ENCODE measurements at regions not wholly inside any gene's neighbourhood (a gene's known extent, or its start where the extent isn't known, plus 50 kb on each side); places are given as distances from the start of the nearest gene placed in this dataset.

- Histone ChIP-seq H3K9ac (ENCODE audit: low read depth, low read length) (no peak overlapping the region), H2AFZ (ENCODE audit: low read depth, low read length) (no peak overlapping the region), H3K4me3 (ENCODE audit: low read depth in 1 of 2, low read length in 2 of 2) (no peak overlapping the region), H3K27me3 (ENCODE audit: insufficient read depth, low read length, poor library complexity) (no peaks in the 10 kb centered on the region), H3K4me1 (ENCODE audit: insufficient read depth, low read length) (peaks cover 13% of the 10 kb centered on the region), H3K27ac (ENCODE audit: low read length) (no peak overlapping the region), H4K20me1 (ENCODE audit: insufficient read depth, low read length) (no peaks in the 10 kb centered on the region), H3K9me3 (ENCODE audit: insufficient read depth, low read length, severe bottlenecking) (peaks cover 6% of the 10 kb centered on the region), H3K36me3 (ENCODE audit: insufficient read depth, low read length) (no peaks in the 10 kb centered on the region), H3K4me2 (ENCODE audit: insufficient read depth, low read length) (no peak overlapping the region), H3K79me2 (ENCODE audit: insufficient read depth, low read length) (no peaks in the 10 kb centered on the region)
- DNase-seq, result no peak
- no peak for ATAC-seq (ENCODE audit: insufficient read depth, low read depth)
- TF ChIP-seq EZH2 (IDR thresholded peaks at IDR 0.05; ENCODE audit: borderline replicate concordance, low read depth, low read length, severe bottlenecking) (no peak), CTCF (IDR thresholded peaks at IDR 0.05; ENCODE audit: borderline replicate concordance, extremely low read depth, low read length, poor library complexity, severe bottlenecking) (no peak)
These were observed 106.8 kb upstream of the RTL1 start for GRCh38 chr14:101010293-101010692.

- H3K27me3 ChIP-seq (ENCODE audit: insufficient read depth, low read length, poor library complexity), result no peaks in the 10 kb centered on the region
- no peak overlapping the region for H3K27ac ChIP-seq (ENCODE audit: low read length)
- H3K9me3 ChIP-seq (ENCODE audit: insufficient read depth, low read length, severe bottlenecking), result peaks cover 6% of the 10 kb centered on the region
- no peak for TF ChIP-seq CTCF (IDR thresholded peaks at IDR 0.05; ENCODE audit: borderline replicate concordance, extremely low read depth, low read length, poor library complexity, severe bottlenecking)
- no peak for TF ChIP-seq EZH2 (IDR thresholded peaks at IDR 0.05; ENCODE audit: borderline replicate concordance, low read depth, low read length, severe bottlenecking)
- no peaks in the 10 kb centered on the region for H3K36me3 ChIP-seq (ENCODE audit: insufficient read depth, low read length)
- no peak overlapping the region for H3K4me3 ChIP-seq (ENCODE audit: low read depth in 1 of 2, low read length in 2 of 2)
- ATAC-seq (ENCODE audit: insufficient read depth, low read depth) (no peak), DNase-seq (no peak)
- peaks cover 7% of the 10 kb centered on the region for H3K4me1 ChIP-seq (ENCODE audit: insufficient read depth, low read length)
- H3K9ac ChIP-seq (ENCODE audit: low read depth, low read length), result no peak overlapping the region
- H3K79me2 ChIP-seq (ENCODE audit: insufficient read depth, low read length), result no peaks in the 10 kb centered on the region
- no peak overlapping the region for H3K4me2 ChIP-seq (ENCODE audit: insufficient read depth, low read length)
- no peaks in the 10 kb centered on the region for H4K20me1 ChIP-seq (ENCODE audit: insufficient read depth, low read length)
- no peak overlapping the region for H2AFZ ChIP-seq (ENCODE audit: low read depth, low read length)
These were observed 107.3 kb upstream of the RTL1 start for GRCh38 chr14:101010835-101011234.

GRCh38 chr14:101017209-101017608 lies 113.7 kb upstream of the RTL1 start:
- no peak overlapping the region for H3K4me2 ChIP-seq (ENCODE audit: insufficient read depth, low read length)
- no peak overlapping the region for H3K4me3 ChIP-seq (ENCODE audit: low read depth in 1 of 2, low read length in 2 of 2)
- ATAC-seq (ENCODE audit: insufficient read depth, low read depth), result no peak
- no peak for DNase-seq
- no peaks in the 10 kb centered on the region for H3K79me2 ChIP-seq (ENCODE audit: insufficient read depth, low read length)
- H2AFZ ChIP-seq (ENCODE audit: low read depth, low read length), result no peak overlapping the region
- no peaks in the 10 kb centered on the region for H4K20me1 ChIP-seq (ENCODE audit: insufficient read depth, low read length)
- no peak overlapping the region for H3K9ac ChIP-seq (ENCODE audit: low read depth, low read length)
- no peaks in the 10 kb centered on the region for H3K27me3 ChIP-seq (ENCODE audit: insufficient read depth, low read length, poor library complexity)
- H3K4me1 ChIP-seq (ENCODE audit: insufficient read depth, low read length), result no peaks in the 10 kb centered on the region
- H3K36me3 ChIP-seq (ENCODE audit: insufficient read depth, low read length), result no peaks in the 10 kb centered on the region
- peaks cover 7% of the 10 kb centered on the region for H3K9me3 ChIP-seq (ENCODE audit: insufficient read depth, low read length, severe bottlenecking)
- no peak overlapping the region for H3K27ac ChIP-seq (ENCODE audit: low read length)
- TF ChIP-seq EZH2 (IDR thresholded peaks at IDR 0.05; ENCODE audit: borderline replicate concordance, low read depth, low read length, severe bottlenecking) (no peak), CTCF (IDR thresholded peaks at IDR 0.05; ENCODE audit: borderline replicate concordance, extremely low read depth, low read length, poor library complexity, severe bottlenecking) (no peak)
